Heart left ventricle (tissue), 16 donors: ENCODE measurements at regions not wholly inside any gene's neighbourhood (a gene's known extent, or its start where the extent isn't known, plus 50 kb on each side); places are given as distances from the start of the nearest gene placed in this dataset.
A peak's percentile ranks its signal among the peaks of the same experiment; 100 is the strongest.

ENCODE experiments used
- ATAC-seq, 4 donors: fragments of 200-7000 bp; cut with Tn5 transposase; one replicate each; pipeline ENCODE4 v1.9.1; 2020 to 2022; ENCODE audit warnings: moderate library complexity in 4 of 4, mild to moderate bottlenecking in 3 of 4, moderate number of reproducible peaks in 1 of 4
- DNase-seq, 5 donors: peaks; one replicate each; pipeline ENCODE4 v3.0.0-alpha.2; 2020
- H3K27ac ChIP-seq, 12 donors: fragments of 200-600 bp; sonication (generic) in 4 of 12; one replicate each; pipeline versions ENCODE4 v1.5.0 to v1.8.0; 2016 to 2022; ENCODE audit warnings: mild to moderate bottlenecking in 2 of 12
- H3K27me3 ChIP-seq, 9 donors: fragments of 200-600 bp; sonication (generic) in 2 of 9; one replicate each; pipeline versions ENCODE4 v1.5.1 to v1.8.0; 2016 to 2022; ENCODE audit warnings: mild to moderate bottlenecking in 3 of 9
- H3K36me3 ChIP-seq, 9 donors: fragments of 200-600 bp; sonication (generic) in 2 of 9; one replicate each; pipeline versions ENCODE4 v1.5.0 to v1.8.0; 2018 to 2022; ENCODE audit warnings: mild to moderate bottlenecking in 2 of 9
- H3K4me1 ChIP-seq, 12 donors: fragments of 200-600 bp; sonication (generic) in 4 of 12; one replicate each; pipeline versions ENCODE4 v1.5.0 to v1.8.0; 2016 to 2022; ENCODE audit warnings: mild to moderate bottlenecking in 3 of 12
- H3K4me3 ChIP-seq, 12 donors: fragments of 200-600 bp; sonication (generic) in 4 of 12; one replicate each; pipeline versions ENCODE4 v1.5.0 to v1.8.0; 2017 to 2022; ENCODE audit warnings: mild to moderate bottlenecking in 9 of 12, moderate library complexity in 4 of 12
- H3K9me3 ChIP-seq, 12 donors: fragments of 200-600 bp; sonication (generic) in 4 of 12; one replicate each; pipeline versions ENCODE4 v1.5.0 to v1.8.0; 2016 to 2022; ENCODE audit warnings: mild to moderate bottlenecking in 1 of 12
- CTCF ChIP-seq, 12 donors: fragments of 200-600 bp; sonication (generic) in 4 of 12; IDR thresholded peaks; one replicate each; pipeline versions ENCODE4 v1.5.0 to v1.8.0; 2018 to 2022; ENCODE audit warnings: antibody characterized with exemption in 12 of 12, mild to moderate bottlenecking in 5 of 12
- POLR2A ChIP-seq, 2 donors: fragments of 450-650 bp; IDR thresholded peaks; one replicate each; pipeline ENCODE4 v1.6.1; 2017; ENCODE audit warnings: antibody characterized with exemption in 2 of 2, mild to moderate bottlenecking in 2 of 2, moderate library complexity in 2 of 2
- WGBS, 4 donors: extraction: QIAGEN DNeasy Blood & Tissue Kit in 2 of 4; methylation state at CpG; one replicate each; pipeline versions ENCODE4 v1.1.5 to v1.1.7; 2013 to 2018; 5-methylcytosine and 5-hydroxymethylcytosine counted together
- intact Hi-C, 10 donors: fragments of 100-400 bp; cut with DNase I; formaldehyde crosslinking; loops; one replicate each; pipeline versions ENCODE4 v1.11.1 to v1.14.2; 2022
- donor health status: ischemic (EF 13 %, LVEDD 7.1; RV severe dilation, severe dysfunction).
- donor health status: healthy with polysubstance abuse.
- donor health status: DM: no; HTN: yes; CAD: no.
- donor health status: DM: no; HTN: no; CAD: no.
- donor health status: ischemic (EF 25% LVEDD 6.9; RV normal size, moderate dysfunction).
- donor health status: ischemic (EF 25% LVEDD 5.7; RV mildly dilated, moderate dysfunction).
- donor health status: healthy.
- donor health status: DM: yes; HTN: yes; CAD: no.
- donor health status: ischemic (EF 35%, LVEDD 5.7; RV mildly dilated, moderate dysfunction).
- donor health status: nonischemic (EF 11% LVEDD 7.7; RV severe dilation, severe dysfunction).
- donor health status: DM: yes; HTN: yes; CAD: no.
- donor health status: PGD.
- donor health status: ischemic (EF 29% LVEDD 5.4; RV normal size, mild dysfunction).
- donor health status: nonischemic (EF 23%, LVEDD 6.1; RV moderate dilation, normal function).

GRCh38 chrX:40496728-40497127, 84.0 kb upstream of the ATP6AP2 start:
- TF ChIP-seq CTCF (IDR thresholded peaks at IDR 0.05): peak in 7 of 12 donors; percentile 5 to 34 (median 17)
- no peak for TF ChIP-seq POLR2A (IDR thresholded peaks at IDR 0.05)
- Histone ChIP-seq H3K9me3 (peaks cover 0 to 17% (median 0%) of the 10 kb centered on the region in 12 donors), H3K4me3 (no peak overlapping the region), H3K4me1 (peaks cover 0 to 2% (median 0%) of the 10 kb centered on the region in 12 donors), H3K36me3 (no peaks in the 10 kb centered on the region), H3K27me3 (peaks cover 0 to 48% (median 0%) of the 10 kb centered on the region in 9 donors), H3K27ac (no peak overlapping the region)
- WGBS, 4 donors: 28 to 69% (median 42%) methylated on average over 4 of the region's 4 CpGs
- DNase-seq: peak in 1 of 5 donors; percentile 7
- ATAC-seq: peak in 2 of 4 donors; percentile 55 to 71
- intact Hi-C loops: no loop called here

GRCh38 chrX:40495659-40496058, 85.1 kb upstream of the ATP6AP2 start:
- H3K4me1 ChIP-seq: peaks cover 0 to 2% (median 0%) of the 10 kb centered on the region in 12 donors
- no peak for TF ChIP-seq CTCF (IDR thresholded peaks at IDR 0.05)
- TF ChIP-seq POLR2A (IDR thresholded peaks at IDR 0.05): no peak
- no peak overlapping the region for H3K4me3 ChIP-seq
- DNase-seq: no peak
- peaks cover 0 to 17% (median 0%) of the 10 kb centered on the region in 12 donors for H3K9me3 ChIP-seq
- WGBS, 4 donors: 0 to 86% (median 8%) methylated on average over 1 of the region's 1 CpG; no CpG with 5 or more reads in 1 of the 4 donors
- intact Hi-C loops: no loop called here
- peaks cover 0 to 38% (median 0%) of the 10 kb centered on the region in 9 donors for H3K27me3 ChIP-seq
- no peaks in the 10 kb centered on the region for H3K36me3 ChIP-seq
- no peak for ATAC-seq
- H3K27ac ChIP-seq: no peak overlapping the region

GRCh38 chrX:40494005-40494404, 86.8 kb upstream of the ATP6AP2 start:
- Histone ChIP-seq H3K36me3 (no peaks in the 10 kb centered on the region), H3K27ac (no peak overlapping the region), H3K27me3 (peaks cover 0 to 31% (median 0%) of the 10 kb centered on the region in 9 donors), H3K9me3 (peaks cover 0 to 17% (median 0%) of the 10 kb centered on the region in 12 donors), H3K4me3 (no peak overlapping the region), H3K4me1 (peaks cover 0 to 2% (median 0%) of the 10 kb centered on the region in 12 donors)
- DNase-seq (no peak), ATAC-seq (no peak)
- whole genome bisulfite sequencing, 4 donors: 72 to 85% (median 79%) methylated on average over 2 of the region's 2 CpGs
- intact Hi-C loops: no loop called here
- TF ChIP-seq CTCF (IDR thresholded peaks at IDR 0.05) (no peak), POLR2A (IDR thresholded peaks at IDR 0.05) (no peak)

DNA sequence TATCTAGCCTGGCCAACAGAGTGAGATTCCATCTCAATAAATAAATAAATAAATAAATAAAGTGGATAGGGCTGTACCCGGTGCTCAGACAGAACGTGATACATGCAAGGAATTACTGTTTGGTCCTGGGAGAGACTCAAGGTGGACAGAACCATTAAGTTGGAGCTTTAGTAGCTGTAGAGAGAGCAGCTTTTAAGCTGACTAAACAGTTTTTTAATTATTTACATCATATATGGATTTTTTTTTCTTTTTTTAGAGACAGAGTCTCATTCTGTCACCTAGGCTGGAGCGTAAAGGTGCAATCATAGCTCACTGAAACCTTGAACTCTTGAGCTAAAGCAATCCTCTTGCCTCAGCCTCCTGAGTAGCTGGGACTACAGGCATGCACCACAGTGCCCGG, 92.5 kb upstream of the ATP6AP2 start:
- Histone ChIP-seq H3K27me3 (peaks cover 0 to 18% (median 0%) of the 10 kb centered on the region in 9 donors), H3K4me3 (no peak overlapping the region), H3K9me3 (peaks cover 0 to 15% (median 0%) of the 10 kb centered on the region in 12 donors), H3K36me3 (no peaks in the 10 kb centered on the region), H3K4me1 (no peaks in the 10 kb centered on the region), H3K27ac (no peak overlapping the region)
- DNase-seq (no peak), ATAC-seq (no peak)
- WGBS, 4 donors: 79 to 98% (median 95%) methylated on average over 4 of the region's 4 CpGs
- TF ChIP-seq POLR2A (IDR thresholded peaks at IDR 0.05) (no peak), CTCF (IDR thresholded peaks at IDR 0.05) (no peak)
- intact Hi-C loops: no loop called here
